HG03469 (cell line): ENCODE measurements at regions not wholly inside any gene's neighbourhood (a gene's known extent, or its start where the extent isn't known, plus 50 kb on each side); places are given as distances from the start of the nearest gene placed in this dataset.
"Not testable (repeated sequence)": the region's sequence is repeated elsewhere in the genome, so short reads cannot be mapped to it uniquely, and the experiment has no call there.

ENCODE experiments used
- ATAC-seq: cut with Tn5 transposase; IDR thresholded peaks from one replicate; pipeline ENCODE4 v1.9.1; 2021; ENCODE audit warnings: mild to moderate bottlenecking, moderate library complexity, moderate number of reproducible peaks; ENCODE audit not compliant: unreplicated experiment

- no peak for ATAC-seq
Measured at GRCh38 chr1:121566346-121566745, 381.6 kb downstream of the SRGAP2C start.

GRCh38 chr1:121569428-121569827, 384.7 kb downstream of the SRGAP2C start:
- ATAC-seq, result no peak

- not testable (repeated sequence) for ATAC-seq
Measured at GRCh38 chr1:121573881-121574504, 389.2 kb downstream of the SRGAP2C start.

- not testable (repeated sequence) for ATAC-seq
Measured at GRCh38 chr1:121574505-121574899, 389.7 kb downstream of the SRGAP2C start.

- ATAC-seq, result not testable (repeated sequence)
Measured at GRCh38 chr1:121582898-121583297, 398.1 kb downstream of the SRGAP2C start.

GRCh38 chr1:121586369-121587229, 401.8 kb downstream of the SRGAP2C start:
- no peak for ATAC-seq

GRCh38 chr1:121587230-121587569, 402.4 kb downstream of the SRGAP2C start:
- ATAC-seq, result no peak

GRCh38 chr1:121587777-121588176, 403.0 kb downstream of the SRGAP2C start:
- ATAC-seq, result no peak

- no peak for ATAC-seq
Measured at GRCh38 chr1:121594096-121594495, 409.3 kb downstream of the SRGAP2C start.

- no peak for ATAC-seq
Measured at GRCh38 chr1:121595089-121595488, 410.3 kb downstream of the SRGAP2C start.

- not testable (repeated sequence) for ATAC-seq
Measured at GRCh38 chr1:121604843-121605444, 420.2 kb downstream of the SRGAP2C start.

GRCh38 chr1:121607499-121607898, 422.7 kb downstream of the SRGAP2C start:
- not testable (repeated sequence) for ATAC-seq
